Liver (tissue), 2 donors: ENCODE measurements at regions not wholly inside any gene's neighbourhood (a gene's known extent, or its start where the extent isn't known, plus 50 kb on each side); places are given as distances from the start of the nearest gene placed in this dataset.

Experiments used
- TF ChIP-seq, protein P1 (sequence below): IDR thresholded peaks from 2 replicates; pipeline ENCODE4 v1.6.1; 2016; ENCODE audit warnings: antibody characterized with exemption
- TF ChIP-seq, protein P2 (sequence below): fragments of 150-350 bp; IDR thresholded peaks from 2 replicates; pipeline ENCODE4 v1.5.1; 2017; ENCODE audit warnings: improper control_type of control experiment, low read depth, low read length; ENCODE audit not compliant: missing input control
- donor health status: healthy.

DNA sequence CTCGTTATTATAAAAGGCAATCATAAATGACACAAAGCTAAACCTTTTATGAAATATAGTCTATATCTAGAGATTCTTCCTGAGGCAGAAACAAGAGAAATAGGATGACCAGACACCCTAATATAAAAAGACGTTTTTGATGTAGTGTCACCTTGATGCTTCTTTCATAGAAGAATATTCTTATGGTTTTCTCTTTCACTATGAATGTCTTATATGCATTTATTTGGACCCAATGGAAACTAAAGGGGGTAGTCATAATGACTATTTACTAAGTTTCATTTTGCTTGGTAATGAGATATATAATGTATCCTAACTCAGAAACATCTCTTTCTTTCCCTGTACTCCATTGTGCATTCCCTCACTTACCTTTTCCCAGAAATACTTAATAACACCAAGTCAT, 393.9 kb downstream of the RAP2B start:
- TF ChIP-seq, protein P1, sequence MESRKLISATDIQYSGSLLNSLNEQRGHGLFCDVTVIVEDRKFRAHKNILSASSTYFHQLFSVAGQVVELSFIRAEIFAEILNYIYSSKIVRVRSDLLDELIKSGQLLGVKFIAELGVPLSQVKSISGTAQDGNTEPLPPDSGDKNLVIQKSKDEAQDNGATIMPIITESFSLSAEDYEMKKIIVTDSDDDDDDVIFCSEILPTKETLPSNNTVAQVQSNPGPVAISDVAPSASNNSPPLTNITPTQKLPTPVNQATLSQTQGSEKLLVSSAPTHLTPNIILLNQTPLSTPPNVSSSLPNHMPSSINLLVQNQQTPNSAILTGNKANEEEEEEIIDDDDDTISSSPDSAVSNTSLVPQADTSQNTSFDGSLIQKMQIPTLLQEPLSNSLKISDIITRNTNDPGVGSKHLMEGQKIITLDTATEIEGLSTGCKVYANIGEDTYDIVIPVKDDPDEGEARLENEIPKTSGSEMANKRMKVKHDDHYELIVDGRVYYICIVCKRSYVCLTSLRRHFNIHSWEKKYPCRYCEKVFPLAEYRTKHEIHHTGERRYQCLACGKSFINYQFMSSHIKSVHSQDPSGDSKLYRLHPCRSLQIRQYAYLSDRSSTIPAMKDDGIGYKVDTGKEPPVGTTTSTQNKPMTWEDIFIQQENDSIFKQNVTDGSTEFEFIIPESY = no peak
- TF ChIP-seq, protein P2, sequence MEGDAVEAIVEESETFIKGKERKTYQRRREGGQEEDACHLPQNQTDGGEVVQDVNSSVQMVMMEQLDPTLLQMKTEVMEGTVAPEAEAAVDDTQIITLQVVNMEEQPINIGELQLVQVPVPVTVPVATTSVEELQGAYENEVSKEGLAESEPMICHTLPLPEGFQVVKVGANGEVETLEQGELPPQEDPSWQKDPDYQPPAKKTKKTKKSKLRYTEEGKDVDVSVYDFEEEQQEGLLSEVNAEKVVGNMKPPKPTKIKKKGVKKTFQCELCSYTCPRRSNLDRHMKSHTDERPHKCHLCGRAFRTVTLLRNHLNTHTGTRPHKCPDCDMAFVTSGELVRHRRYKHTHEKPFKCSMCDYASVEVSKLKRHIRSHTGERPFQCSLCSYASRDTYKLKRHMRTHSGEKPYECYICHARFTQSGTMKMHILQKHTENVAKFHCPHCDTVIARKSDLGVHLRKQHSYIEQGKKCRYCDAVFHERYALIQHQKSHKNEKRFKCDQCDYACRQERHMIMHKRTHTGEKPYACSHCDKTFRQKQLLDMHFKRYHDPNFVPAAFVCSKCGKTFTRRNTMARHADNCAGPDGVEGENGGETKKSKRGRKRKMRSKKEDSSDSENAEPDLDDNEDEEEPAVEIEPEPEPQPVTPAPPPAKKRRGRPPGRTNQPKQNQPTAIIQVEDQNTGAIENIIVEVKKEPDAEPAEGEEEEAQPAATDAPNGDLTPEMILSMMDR = no peak
